ENCODE measurements at regions not wholly inside any gene's neighbourhood (a gene's known extent, or its start where the extent isn't known, plus 50 kb on each side); places are given as distances from the start of the nearest gene placed in this dataset.

- DNase-seq (ENCODE audit: low spot score): no peak
These were observed 287.7 kb upstream of the ZSWIM2 start for GRCh38 chr2:187136646-187137045.

GRCh38 chr2:187134306-187134705 is 285.3 kb upstream of the ZSWIM2 start:
- DNase-seq (ENCODE audit: low spot score): no peak

GRCh38 chr2:187129868-187130267 is 280.9 kb upstream of the ZSWIM2 start:
- no peak for DNase-seq (ENCODE audit: low spot score)

DNA sequence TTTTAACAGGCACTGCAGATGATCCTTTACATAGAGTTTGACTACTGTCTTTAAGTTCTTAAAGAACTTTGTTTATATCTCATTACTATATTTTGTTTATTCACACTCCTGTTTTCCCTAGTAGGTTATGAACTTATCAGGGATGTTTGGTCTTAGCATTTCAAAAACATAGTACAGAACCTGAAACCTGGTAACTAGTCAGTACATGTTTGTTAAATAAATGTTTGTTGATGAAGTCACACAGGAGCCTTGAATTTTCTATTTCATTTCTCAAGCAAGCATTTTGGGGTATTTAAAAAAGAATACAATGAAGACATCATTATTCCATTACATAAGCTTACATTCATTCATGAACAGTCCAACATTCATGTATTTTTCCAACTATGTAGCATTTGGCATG is 280.3 kb upstream of the ZSWIM2 start:
- no peak for DNase-seq (ENCODE audit: low spot score)

GRCh38 chr2:187126247-187127005 is 277.5 kb upstream of the ZSWIM2 start:
- no peak for DNase-seq (ENCODE audit: low spot score)

DNA sequence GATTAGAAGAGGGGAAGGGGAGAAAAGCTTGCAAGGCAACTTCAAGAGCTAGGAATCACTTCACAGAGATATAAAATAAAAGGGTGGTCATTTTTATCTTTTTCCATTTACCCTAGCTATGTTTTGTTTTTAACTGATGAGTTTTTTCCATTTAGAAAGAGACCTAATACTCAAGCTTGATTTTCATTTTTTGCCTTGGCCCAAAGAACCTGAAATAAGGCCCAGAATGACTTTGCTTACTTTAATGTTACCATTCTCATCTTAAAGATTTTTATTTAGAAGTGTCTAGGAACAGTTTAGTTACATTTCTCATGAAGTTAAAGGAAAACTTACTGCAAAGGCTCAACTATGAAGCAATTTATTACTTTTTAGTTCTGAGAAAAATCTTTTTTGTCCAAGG is 276.3 kb upstream of the ZSWIM2 start:
- no peak for DNase-seq (ENCODE audit: low spot score)

DNA sequence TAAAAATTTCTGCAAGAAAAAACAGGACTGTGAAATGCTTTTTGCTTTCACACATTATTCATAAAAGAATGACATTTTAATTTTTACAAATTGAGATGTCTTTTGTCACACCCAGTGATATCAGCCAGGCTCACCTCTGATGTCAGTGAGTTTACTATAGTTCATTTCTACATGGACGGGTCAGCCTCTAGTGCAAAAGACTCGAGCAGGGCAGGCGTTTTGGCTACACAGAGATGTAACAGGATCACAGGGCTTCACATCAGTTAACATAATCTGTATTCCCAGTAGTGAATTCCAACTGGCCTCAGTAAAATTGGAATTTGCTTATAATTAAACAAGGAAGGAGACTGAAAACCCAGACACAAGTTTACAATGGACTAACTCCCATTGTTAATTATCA is 275.6 kb upstream of the ZSWIM2 start:
- no peak for DNase-seq (ENCODE audit: low spot score)

GRCh38 chr2:187118331-187119099 is 269.5 kb upstream of the ZSWIM2 start:
- DNase-seq (ENCODE audit: low spot score): no peak

DNA sequence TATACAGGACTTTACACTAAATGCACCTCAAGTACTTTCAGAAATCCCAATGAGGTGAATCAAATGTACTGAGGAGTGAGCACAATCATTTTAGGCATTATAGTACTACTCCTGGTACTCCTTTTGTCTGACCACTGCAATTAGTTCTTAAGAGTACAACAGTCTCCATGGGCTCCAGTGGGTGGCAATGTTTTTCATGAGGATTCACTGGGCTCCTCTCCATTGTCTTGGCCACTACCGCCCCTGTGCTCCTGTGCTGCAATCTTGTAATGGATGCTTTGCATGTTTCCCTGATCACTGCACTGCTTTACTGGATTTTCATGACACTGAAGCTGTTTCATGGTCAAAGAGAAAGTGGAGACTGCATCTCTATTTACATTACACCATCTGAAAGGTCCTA is 268.5 kb upstream of the ZSWIM2 start:
- no peak for DNase-seq (ENCODE audit: low spot score)

DNA sequence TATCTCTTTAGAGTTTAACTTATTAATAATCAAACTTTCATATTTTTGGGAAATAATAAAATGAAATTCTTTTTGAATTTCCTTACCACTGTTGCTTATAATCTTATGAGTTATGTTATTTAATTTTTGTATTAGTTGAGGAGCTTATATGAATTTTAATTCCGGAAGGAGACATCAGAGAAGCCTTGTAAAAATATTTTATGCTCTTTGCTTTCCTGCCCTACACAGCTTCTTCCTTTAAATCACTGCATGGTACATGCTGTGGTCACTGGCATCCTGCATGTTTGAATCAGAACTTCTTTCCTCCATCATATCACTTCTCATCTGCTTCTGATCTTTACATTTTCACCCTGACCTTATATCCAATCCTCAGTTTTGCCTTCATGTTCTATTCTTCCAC is 266.7 kb upstream of the ZSWIM2 start:
- DNase-seq (ENCODE audit: low spot score): no peak

DNA sequence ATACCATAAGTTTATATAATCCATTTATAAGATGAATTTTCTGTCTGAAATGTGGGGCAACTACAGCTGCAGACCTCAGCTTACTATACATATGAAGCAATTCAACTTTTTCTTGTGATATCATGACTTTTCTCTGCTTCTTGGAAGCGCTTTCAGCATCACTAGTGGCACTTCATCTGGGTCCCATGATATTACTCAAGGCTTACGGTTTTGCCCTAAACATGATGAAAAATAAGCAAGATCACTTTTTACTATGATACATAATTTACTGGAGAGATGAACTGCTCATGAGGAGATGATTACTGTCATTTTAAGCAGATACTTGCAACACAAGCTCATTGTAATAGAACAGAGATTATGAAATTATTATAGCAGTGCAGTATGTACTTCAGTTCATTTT is 258.0 kb upstream of the ZSWIM2 start:
- DNase-seq (ENCODE audit: low spot score): no peak

- no peak for DNase-seq (ENCODE audit: low spot score)
These were observed 256.2 kb upstream of the ZSWIM2 start for GRCh38 chr2:187105218-187105617.

DNA sequence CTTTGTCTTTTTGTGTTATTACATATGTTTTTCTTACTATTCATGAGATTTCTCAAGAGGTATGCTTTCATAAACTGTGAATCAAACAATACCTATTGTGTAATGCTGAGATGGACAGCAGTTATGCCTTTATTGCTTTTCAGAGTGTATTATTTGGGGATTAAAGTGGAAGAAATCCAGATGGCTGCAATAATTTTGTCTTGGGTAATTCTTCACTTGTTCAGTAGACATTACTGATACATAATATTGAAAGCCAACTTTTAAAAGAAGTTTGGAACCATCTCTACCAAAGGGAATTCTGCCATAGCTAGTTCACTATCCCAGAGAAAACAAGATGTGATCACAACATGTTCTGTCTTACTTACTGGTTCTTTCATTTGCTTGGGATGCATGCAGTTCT is 253.4 kb upstream of the ZSWIM2 start:
- no peak for DNase-seq (ENCODE audit: low spot score)

DNA sequence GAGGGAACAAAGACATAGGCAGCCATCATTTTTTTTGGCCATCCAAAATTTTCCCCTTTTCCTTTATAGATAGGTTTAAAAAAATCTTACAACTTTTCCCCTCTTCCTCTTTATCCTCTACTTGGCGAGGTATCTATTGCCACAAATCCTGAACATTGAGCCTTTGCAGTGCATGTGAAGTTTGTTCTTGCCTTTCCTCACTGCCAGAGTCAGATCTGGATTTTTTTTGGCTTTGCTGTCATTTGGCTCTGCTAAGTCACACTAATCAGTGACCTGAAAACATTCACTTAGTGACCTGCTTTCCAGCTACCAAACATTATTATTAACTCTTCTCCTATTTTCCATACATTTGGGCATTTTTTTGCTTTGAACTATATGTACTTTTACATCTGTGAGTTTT is 249.2 kb upstream of the ZSWIM2 start:
- DNase-seq (ENCODE audit: low spot score): no peak

- DNase-seq (ENCODE audit: low spot score): no peak
These were observed 244.9 kb upstream of the ZSWIM2 start for GRCh38 chr2:187093771-187094412.

- no peak for DNase-seq (ENCODE audit: low spot score)
These were observed 242.7 kb upstream of the ZSWIM2 start for GRCh38 chr2:187091664-187092063.

- no peak for DNase-seq (ENCODE audit: low spot score)
These were observed 235.6 kb upstream of the ZSWIM2 start for GRCh38 chr2:187084524-187084923.

DNA sequence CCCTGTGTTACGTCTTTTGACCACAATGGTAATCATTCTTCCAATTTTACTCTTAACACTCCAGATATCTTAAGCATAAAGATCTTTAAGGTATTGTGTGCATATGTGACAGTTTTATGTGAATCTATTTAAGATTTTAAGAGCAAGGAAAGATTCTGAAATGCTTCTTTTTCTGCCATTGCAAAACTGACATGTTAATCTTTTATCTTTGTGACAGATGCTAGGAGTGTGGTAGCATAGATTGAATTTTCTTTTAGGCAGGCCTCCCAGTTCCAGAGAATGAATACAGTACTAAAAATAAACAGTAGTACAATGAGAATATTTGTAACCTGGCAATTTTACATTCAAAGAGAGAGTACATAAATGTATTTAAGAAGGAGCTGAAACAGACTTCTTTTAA is 232.5 kb upstream of the ZSWIM2 start:
- no peak for DNase-seq (ENCODE audit: low spot score)

GRCh38 chr2:187079901-187080300 is 230.9 kb upstream of the ZSWIM2 start:
- no peak for DNase-seq (ENCODE audit: low spot score)

GRCh38 chr2:187078297-187078696 is 229.3 kb upstream of the ZSWIM2 start:
- peak; percentile 48 for DNase-seq (ENCODE audit: low spot score)

- no peak for DNase-seq (ENCODE audit: low spot score)
These were observed 226.7 kb upstream of the ZSWIM2 start for GRCh38 chr2:187075671-187076070.

- no peak for DNase-seq (ENCODE audit: low spot score)
These were observed 226.2 kb upstream of the ZSWIM2 start for GRCh38 chr2:187075199-187075635.

DNA sequence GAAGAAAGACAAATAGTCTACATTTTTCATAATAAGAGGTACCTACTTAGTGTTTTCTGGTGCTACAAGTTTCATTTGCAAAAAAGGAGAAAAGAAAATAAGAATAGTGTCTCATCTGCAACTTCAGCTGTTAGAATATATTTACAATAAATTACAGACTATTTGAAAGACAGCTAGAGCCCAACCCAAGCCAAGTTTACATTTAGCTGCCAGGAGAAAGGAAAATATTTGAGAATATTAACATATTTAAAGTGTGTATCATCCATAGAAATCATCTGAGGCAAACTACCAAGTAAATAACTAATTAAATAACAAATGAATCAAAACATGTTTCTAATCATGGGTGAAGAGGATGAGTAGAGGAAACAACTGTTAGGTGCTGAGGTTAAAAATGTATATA is 209.2 kb upstream of the ZSWIM2 start:
- no peak for DNase-seq (ENCODE audit: low spot score)
